H1 (cell line): ENCODE measurements at regions not wholly inside any gene's neighbourhood (a gene's known extent, or its start where the extent isn't known, plus 50 kb on each side); places are given as distances from the start of the nearest gene placed in this dataset.

Experiments
- CTCF ChIA-PET: fragments of 300-600 bp; sonication (Branson Sonifier 250); formaldehyde crosslinking; loops from one replicate; lab custom pipeline; 2021; ENCODE audit not compliant: partially characterized antibody; lab: Charles Lee
- POLR2A ChIA-PET: fragments of 300-600 bp; sonication (Branson Sonifier 250); formaldehyde crosslinking; loops from one replicate; lab custom pipeline; 2021; ENCODE audit warnings: inconsistent platforms; ENCODE audit not compliant: partially characterized antibody; lab: Charles Lee
- DNase-seq, 2 experiments: peaks; one replicate each; pipeline versions ENCODE4 v3.0.0 to v3.0.0-alpha.2; 2010 to 2022; ENCODE audit warnings: low spot score in 2 of 2, low read depth in 1 of 2, mixed read lengths in 1 of 2
- FAIRE-seq: peaks from 2 replicates; lab custom pipeline; 2011; peaks lifted over from hg19 to GRCh38; lab: Jason Lieb, UNC
- H2AFZ ChIP-seq: 2 replicates; pipeline ENCODE4 v1.8.1; 2012; ENCODE audit warnings: low read length, inconsistent platforms
- H2AK5ac ChIP-seq: 2 replicates; pipeline ENCODE4 v1.6.1; 2013; ENCODE audit warnings: low read depth, low read length
- H2BK120ac ChIP-seq: replicated peaks from 2 replicates; pipeline ENCODE3; 2013; ENCODE audit warnings: low read depth, low read length, inconsistent platforms
- H2BK12ac ChIP-seq: 2 replicates; pipeline ENCODE4 v1.6.1; 2013; ENCODE audit warnings: low read depth, low read length
- H2BK15ac ChIP-seq: 2 replicates; pipeline ENCODE4 v1.6.1; 2013; ENCODE audit warnings: low read length
- H2BK20ac ChIP-seq: 2 replicates; pipeline ENCODE4 v1.6.1; 2013; ENCODE audit warnings: low read length
- H2BK5ac ChIP-seq: 2 replicates; pipeline ENCODE4 v1.6.1; 2013; ENCODE audit warnings: low read depth, low read length
- H3K14ac ChIP-seq: 2 replicates; pipeline ENCODE4 v1.6.1; 2013; ENCODE audit warnings: inconsistent platforms; ENCODE audit not compliant: insufficient read length
- H3K18ac ChIP-seq: 2 replicates; pipeline ENCODE4 v1.6.1; 2013; ENCODE audit warnings: low read length; ENCODE audit errors: extremely low read depth
- H3K23ac ChIP-seq: 2 replicates; pipeline ENCODE4 v1.6.1; 2013; ENCODE audit warnings: inconsistent platforms; ENCODE audit not compliant: insufficient read length
- H3K23me2 ChIP-seq: 2 replicates; pipeline ENCODE4 v1.6.1; 2013; ENCODE audit warnings: low read depth, low read length
- H3K27ac ChIP-seq: 2 replicates; pipeline ENCODE4 v1.6.1; 2011; ENCODE audit warnings: low read depth, low read length, inconsistent platforms
- H3K27me3 ChIP-seq, 4 experiments: replicated peaks in 1 of 4; 1 replicate in 1 of 4; 2 replicates in 3 of 4; pipeline versions ENCODE4 v1.6.1 to v1.8.1; 2011 to 2013; ENCODE audit warnings: low read length in 3 of 4, mild to moderate bottlenecking in 3 of 4, inconsistent platforms in 2 of 4, mixed read lengths in 2 of 4, moderate library complexity in 1 of 4; ENCODE audit not compliant: control insufficient read depth in 3 of 4, insufficient read depth in 3 of 4; ENCODE audit errors: extremely low read depth in 1 of 4
- H3K36me3 ChIP-seq, 4 experiments: 2 replicates each; pipeline versions ENCODE4 v1.6.1 to v1.8.1; 2011 to 2013; ENCODE audit warnings: mild to moderate bottlenecking in 4 of 4, low read length in 3 of 4, moderate library complexity in 2 of 4, control low read depth in 1 of 4, inconsistent platforms in 1 of 4; ENCODE audit not compliant: insufficient read depth in 4 of 4, control insufficient read depth in 2 of 4
- H3K4ac ChIP-seq: replicated peaks from 2 replicates; pipeline ENCODE3; 2013; ENCODE audit warnings: low read length, low read depth, mixed read lengths, inconsistent platforms; ENCODE audit not compliant: insufficient read length
- H3K4me1 ChIP-seq, 4 experiments: replicated peaks in 1 of 4; 1 replicate in 1 of 4; 2 replicates in 3 of 4; pipeline versions ENCODE4 v1.6.1 to v1.8.1; 2011 to 2013; ENCODE audit warnings: low read length in 3 of 4, inconsistent platforms in 2 of 4, mixed read lengths in 1 of 4; ENCODE audit not compliant: insufficient read depth in 4 of 4, control insufficient read depth in 3 of 4
- H3K4me2 ChIP-seq, 2 experiments: 2 replicates each; pipeline versions ENCODE4 v1.6.1 to v1.8.1; 2011 to 2013; ENCODE audit warnings: low read depth in 2 of 2, low read length in 2 of 2, control low read depth in 1 of 2, inconsistent platforms in 1 of 2, mild to moderate bottlenecking in 1 of 2; ENCODE audit not compliant: insufficient read depth in 1 of 2
- H3K4me3 ChIP-seq, 4 experiments: fragments of 200-600, 300-600 bp in 1 of 4; sonication (generic), shearing (Covaris generic), sonication (Bioruptor Twin) in 1 of 4; 2 replicates each; pipeline versions ENCODE4 v1.5.1 to v1.8.1; 2011 to 2016; ENCODE audit warnings: low read length in 4 of 4, low read depth in 3 of 4, control low read depth in 2 of 4, inconsistent platforms in 2 of 4, mild to moderate bottlenecking in 2 of 4, mixed read lengths in 1 of 4, moderate library complexity in 1 of 4; ENCODE audit not compliant: insufficient read depth in 2 of 4; ENCODE audit errors: extremely low read depth in 1 of 4
- H3K56ac ChIP-seq: replicated peaks from 2 replicates; pipeline ENCODE3; 2013; ENCODE audit warnings: low read depth, mild to moderate bottlenecking, mixed read lengths, low read length, inconsistent platforms; ENCODE audit not compliant: insufficient read length
- H3K79me1 ChIP-seq: 2 replicates; pipeline ENCODE4 v1.6.1; 2013; ENCODE audit warnings: low read depth, low read length, control low read depth
- H3K79me2 ChIP-seq, 2 experiments: 2 replicates each; pipeline versions ENCODE4 v1.6.1 to v1.8.1; 2012 to 2013; ENCODE audit warnings: low read length in 2 of 2, mild to moderate bottlenecking in 2 of 2, inconsistent platforms in 1 of 2; ENCODE audit not compliant: insufficient read depth in 2 of 2, control insufficient read depth in 1 of 2
- H3K9ac ChIP-seq, 4 experiments: replicated peaks in 1 of 4; 1 replicate in 1 of 4; 2 replicates in 3 of 4; pipeline versions ENCODE4 v1.6.1 to v1.8.1; 2011 to 2013; ENCODE audit warnings: low read depth in 3 of 4, low read length in 3 of 4, control low read depth in 2 of 4, mild to moderate bottlenecking in 2 of 4, moderate library complexity in 2 of 4, inconsistent platforms in 1 of 4; ENCODE audit errors: extremely low read depth in 1 of 4
- H3K9me3 ChIP-seq, 2 experiments: 2 replicates each; pipeline versions ENCODE4 v1.6.1 to v1.8.1; 2012 to 2013; ENCODE audit warnings: mild to moderate bottlenecking in 2 of 2, moderate library complexity in 2 of 2, control low read depth in 1 of 2, inconsistent platforms in 1 of 2, low read depth in 1 of 2, low read length in 1 of 2, mixed read lengths in 1 of 2; ENCODE audit not compliant: insufficient read depth in 2 of 2
- H4K20me1 ChIP-seq, 2 experiments: replicated peaks in 1 of 2; 2 replicates each; pipeline versions ENCODE3 to v1.8.1; 2011 to 2013; ENCODE audit warnings: inconsistent platforms in 2 of 2, low read length in 2 of 2, mild to moderate bottlenecking in 1 of 2; ENCODE audit not compliant: insufficient read depth in 2 of 2, control insufficient read depth in 1 of 2
- H4K5ac ChIP-seq: 2 replicates; pipeline ENCODE4 v1.6.1; 2013; ENCODE audit warnings: low read length, low read depth, mixed read lengths, inconsistent platforms; ENCODE audit not compliant: insufficient read length
- H4K8ac ChIP-seq: 2 replicates; pipeline ENCODE4 v1.8.0; 2013; ENCODE audit warnings: mild to moderate bottlenecking, moderate library complexity, low read length, inconsistent platforms; ENCODE audit not compliant: insufficient read depth; ENCODE audit errors: extremely low read depth
- H4K91ac ChIP-seq: replicated peaks from 2 replicates; pipeline ENCODE3; 2013; ENCODE audit warnings: low read length, mixed read lengths, inconsistent platforms; ENCODE audit not compliant: insufficient read length
- SIRT6 ChIP-seq: IDR thresholded peaks from one replicate; pipeline ENCODE4 v1.7.1; 2012; ENCODE audit warnings: low read length, inconsistent platforms
- WGBS, 2 experiments: shearing (Covaris generic) in 1 of 2; methylation state at CpG; one replicate each; pipeline versions ENCODE4 v1.1.6 to v1.1.7; 2013 to 2015; ENCODE audit warnings: low lambda C conversion rate in 2 of 2, mixed read lengths in 2 of 2, inconsistent platforms in 1 of 2, low coverage in 1 of 2, missing lambda C conversion rate in 1 of 2; ENCODE audit not compliant: insufficient replicate concordance in 2 of 2, insufficient coverage in 1 of 2, insufficient read length in 1 of 2; ENCODE audit errors: extremely low coverage in 1 of 2, missing lambda C conversion rate in 1 of 2; 5-methylcytosine and 5-hydroxymethylcytosine counted together

GRCh38 chr3:65013053-65013452 is 325.3 kb upstream of the ADAMTS9 start:
- Histone ChIP-seq H3K4me2 (no peak overlapping the region), H3K9ac (no peak overlapping the region), H3K79me1 (no peaks in the 10 kb centered on the region), H4K20me1 (no peaks in the 10 kb centered on the region), H3K4ac (no peak overlapping the region), H2BK120ac (no peak overlapping the region), H3K23me2 (no peaks in the 10 kb centered on the region), H3K79me2 (no peaks in the 10 kb centered on the region), H3K18ac (no peak overlapping the region), H4K8ac (no peak overlapping the region), H2BK15ac (no peak overlapping the region), H3K14ac (no peak overlapping the region), H2AK5ac (no peak overlapping the region), H2BK20ac (no peak overlapping the region), H3K4me3 (no peak overlapping the region), H4K91ac (no peak overlapping the region), H4K5ac (no peak overlapping the region), H3K9me3 (no peaks in the 10 kb centered on the region), H3K36me3 (no peaks in the 10 kb centered on the region), H2BK12ac (no peak overlapping the region), H3K27me3 (no peaks in the 10 kb centered on the region), H3K27ac (no peak overlapping the region), H2BK5ac (no peak overlapping the region), H3K4me1 (no peaks in the 10 kb centered on the region), H3K23ac (no peak overlapping the region), H2AFZ (no peak overlapping the region), H3K56ac (no peak overlapping the region)
- ChIA-PET CTCF (interaction anchor here (1.2 kb wide), 1 partner anchor 8 kb away, joined by 3 read pairs; no protein-coding TSS in a partner anchor), POLR2A (no interaction called here)
- FAIRE-seq (no peak), DNase-seq (no peak)
- no peak for TF ChIP-seq SIRT6
- 90% methylated on average over 4 of the region's 4 CpGs; no CpG with 5 or more reads in 1 of the 2 experiments for WGBS, 2 experiments
